Liver (tissue), 8 donors: ENCODE measurements at regions not wholly inside any gene's neighbourhood (a gene's known extent, or its start where the extent isn't known, plus 50 kb on each side); places are given as distances from the start of the nearest gene placed in this dataset.
A peak's percentile ranks its signal among the peaks of the same experiment; 100 is the strongest.

Experiments
- DNase-seq: peaks from one replicate; pipeline ENCODE4 v3.0.0-alpha.2; 2017; ENCODE audit warnings: low spot score
- H3K27ac ChIP-seq, 2 donors: one replicate each; pipeline ENCODE4 v1.7.0; 2013; ENCODE audit warnings: inconsistent platforms in 2 of 2, low read length in 2 of 2, control low read depth in 1 of 2, low read depth in 1 of 2, mild to moderate bottlenecking in 1 of 2
- H3K27me3 ChIP-seq, 4 donors: one replicate each; pipeline versions ENCODE4 v1.6.1 to v1.7.0; 2013; ENCODE audit warnings: low read length in 3 of 4, inconsistent platforms in 1 of 4, mild to moderate bottlenecking in 1 of 4, moderate library complexity in 1 of 4; ENCODE audit not compliant: control insufficient read depth in 4 of 4, insufficient read depth in 4 of 4
- H3K36me3 ChIP-seq, 4 donors: one replicate each; pipeline versions ENCODE4 v1.6.1 to v1.7.0; 2013; ENCODE audit warnings: low read length in 3 of 4, mild to moderate bottlenecking in 3 of 4, low read depth in 1 of 4, moderate library complexity in 1 of 4; ENCODE audit not compliant: control insufficient read depth in 4 of 4, insufficient read depth in 3 of 4
- H3K4me1 ChIP-seq, 4 donors: one replicate each; pipeline versions ENCODE4 v1.6.1 to v1.7.0; 2013; ENCODE audit warnings: low read length in 3 of 4, mild to moderate bottlenecking in 3 of 4, moderate library complexity in 1 of 4; ENCODE audit not compliant: control insufficient read depth in 4 of 4, insufficient read depth in 4 of 4
- H3K4me3 ChIP-seq, 3 donors: one replicate each; pipeline versions ENCODE4 v1.6.1 to v1.7.0; 2013; ENCODE audit warnings: low read length in 3 of 3, control low read depth in 1 of 3, low read depth in 1 of 3, mild to moderate bottlenecking in 1 of 3
- H3K9ac ChIP-seq, 2 donors: one replicate each; pipeline ENCODE4 v1.7.0; 2013; ENCODE audit warnings: low read length in 2 of 2, mild to moderate bottlenecking in 2 of 2, moderate library complexity in 2 of 2, control low read depth in 1 of 2, low read depth in 1 of 2
- H3K9me3 ChIP-seq, 4 donors: one replicate each; pipeline versions ENCODE4 v1.6.1 to v1.7.0; 2013; ENCODE audit warnings: low read length in 3 of 4; ENCODE audit not compliant: control insufficient read depth in 4 of 4
- EGR1 ChIP-seq, 2 donors: IDR thresholded peaks; 2 replicates each; pipeline ENCODE4 v1.6.1; 2016 to 2018; ENCODE audit warnings: antibody characterized with exemption in 2 of 2, low read depth in 2 of 2
- FOXA1 ChIP-seq: IDR thresholded peaks from 2 replicates; pipeline ENCODE4 v1.6.1; 2016; ENCODE audit warnings: antibody characterized with exemption
- FOXA2 ChIP-seq: IDR thresholded peaks from 2 replicates; pipeline ENCODE4 v1.6.1; 2016; ENCODE audit warnings: antibody characterized with exemption
- GABPA ChIP-seq, 2 donors: IDR thresholded peaks in 1 of 2; conservative IDR thresholded peaks in 1 of 2; 2 replicates each; pipeline ENCODE4 v1.6.1; 2016; ENCODE audit warnings: antibody characterized with exemption in 2 of 2, mild to moderate bottlenecking in 1 of 2, moderate library complexity in 1 of 2
- HNF4A ChIP-seq, 2 donors: conservative IDR thresholded peaks; 2 replicates each; pipeline ENCODE4 v1.6.1; 2016; ENCODE audit warnings: antibody characterized with exemption in 2 of 2, mild to moderate bottlenecking in 2 of 2
- HNF4G ChIP-seq: IDR thresholded peaks from 2 replicates; pipeline ENCODE4 v1.6.1; 2016; ENCODE audit warnings: antibody characterized with exemption
- MAX ChIP-seq: IDR thresholded peaks from 2 replicates; pipeline ENCODE4 v1.6.1; 2016; ENCODE audit warnings: antibody characterized with exemption
- NR2F2 ChIP-seq: IDR thresholded peaks from 2 replicates; pipeline ENCODE4 v1.6.1; 2016; ENCODE audit warnings: antibody characterized with exemption
- RAD21 ChIP-seq, 2 donors: IDR thresholded peaks; 2 replicates each; pipeline ENCODE4 v1.6.1; 2016; ENCODE audit warnings: antibody characterized with exemption in 2 of 2, mild to moderate bottlenecking in 2 of 2
- REST ChIP-seq: IDR thresholded peaks from 2 replicates; pipeline ENCODE4 v1.6.1; 2016; ENCODE audit warnings: antibody characterized with exemption, mild to moderate bottlenecking
- RXRA ChIP-seq, 2 donors: IDR thresholded peaks; 2 replicates each; pipeline ENCODE4 v1.6.1; 2017 to 2018; ENCODE audit warnings: antibody characterized with exemption in 2 of 2, mild to moderate bottlenecking in 1 of 2
- SP1 ChIP-seq: IDR thresholded peaks from 2 replicates; pipeline ENCODE4 v1.6.1; 2018; ENCODE audit warnings: antibody characterized with exemption, mild to moderate bottlenecking
- TAF1 ChIP-seq: conservative IDR thresholded peaks from 2 replicates; pipeline ENCODE4 v1.6.1; 2016; ENCODE audit warnings: antibody characterized with exemption, mild to moderate bottlenecking
- YY1 ChIP-seq: IDR thresholded peaks from 2 replicates; pipeline ENCODE4 v1.6.1; 2016; ENCODE audit warnings: antibody characterized with exemption, mild to moderate bottlenecking
- WGBS: extraction: QIAGEN DNeasy Blood & Tissue Kit; methylation state at CpG from one replicate; pipeline ENCODE4 v1.1.7; 2013; 5-methylcytosine and 5-hydroxymethylcytosine counted together
- TF ChIP-seq, protein P1 (sequence below): IDR thresholded peaks from 2 replicates; pipeline ENCODE4 v1.6.1; 2016; ENCODE audit warnings: antibody characterized with exemption
- TF ChIP-seq, protein P2 (sequence below): fragments of 150-350 bp; IDR thresholded peaks from 2 replicates; pipeline ENCODE4 v1.5.1; 2017; ENCODE audit warnings: improper control_type of control experiment, low read depth, low read length; ENCODE audit not compliant: missing input control
- donor health status: healthy.
- donor health status: healthy.
- donor health status: healthy.
- donor health status: healthy.
- donor health status: healthy.

GRCh38 chr1:182126272-182126800 is 64.8 kb upstream of the ZNF648 start:
- Histone ChIP-seq H3K27ac (no peak overlapping the region), H3K9me3 (no peaks in the 10 kb centered on the region), H3K36me3 (no peaks in the 10 kb centered on the region), H3K27me3 (no peaks in the 10 kb centered on the region), H3K9ac (no peak overlapping the region), H3K4me1 (no peaks in the 10 kb centered on the region), H3K4me3 (no peak overlapping the region)
- 86% methylated on average over 2 of the region's 2 CpGs for WGBS
- DNase-seq, result peak; percentile 50
- no peak for TF ChIP-seq RXRA (IDR thresholded peaks at IDR 0.05)
- TF ChIP-seq REST, result no peak
- TF ChIP-seq HNF4A (conservative IDR thresholded peaks at IDR 0.05), result peak in 1 of 2 donors; percentile 20
- no peak for TF ChIP-seq HNF4G

GRCh38 chr1:182122913-182123260 is 61.4 kb upstream of the ZNF648 start:
- Histone ChIP-seq H3K4me3 (no peak overlapping the region), H3K9ac (no peak overlapping the region), H3K36me3 (no peaks in the 10 kb centered on the region), H3K27me3 (no peaks in the 10 kb centered on the region), H3K4me1 (peaks cover 0 to 10% (median 5%) of the 10 kb centered on the region in 4 donors), H3K9me3 (no peaks in the 10 kb centered on the region), H3K27ac (no peak overlapping the region)
- no peak for DNase-seq
- TF ChIP-seq YY1 (no peak), SP1 (no peak)

- Histone ChIP-seq H3K27me3 (no peaks in the 10 kb centered on the region), H3K9me3 (no peaks in the 10 kb centered on the region), H3K9ac (no peak overlapping the region), H3K4me3 (no peak overlapping the region), H3K4me1 (peaks cover 0 to 10% (median 5%) of the 10 kb centered on the region in 4 donors), H3K36me3 (no peaks in the 10 kb centered on the region), H3K27ac (no peak overlapping the region)
- no peak for DNase-seq
- 97% methylated on average over 1 of the region's 1 CpG for WGBS
- TF ChIP-seq GABPA (IDR thresholded peaks at IDR 0.05 in 1 of 2, conservative IDR thresholded peaks at IDR 0.05 in 1 of 2) (no peak), YY1 (no peak), EGR1 (IDR thresholded peaks at IDR 0.05; ENCODE audit: low read depth in 2 of 2) (no peak), RAD21 (IDR thresholded peaks at IDR 0.05) (no peak), TAF1 (no peak), REST (no peak), FOXA1 (no peak), FOXA2 (no peak), SP1 (no peak), HNF4A (conservative IDR thresholded peaks at IDR 0.05) (no peak), HNF4G (no peak), RXRA (IDR thresholded peaks at IDR 0.05) (no peak), MAX (no peak), NR2F2 (no peak)
- TF ChIP-seq, protein P1, sequence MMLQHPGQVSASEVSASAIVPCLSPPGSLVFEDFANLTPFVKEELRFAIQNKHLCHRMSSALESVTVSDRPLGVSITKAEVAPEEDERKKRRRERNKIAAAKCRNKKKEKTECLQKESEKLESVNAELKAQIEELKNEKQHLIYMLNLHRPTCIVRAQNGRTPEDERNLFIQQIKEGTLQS, result no peak
- TF ChIP-seq, protein P2, sequence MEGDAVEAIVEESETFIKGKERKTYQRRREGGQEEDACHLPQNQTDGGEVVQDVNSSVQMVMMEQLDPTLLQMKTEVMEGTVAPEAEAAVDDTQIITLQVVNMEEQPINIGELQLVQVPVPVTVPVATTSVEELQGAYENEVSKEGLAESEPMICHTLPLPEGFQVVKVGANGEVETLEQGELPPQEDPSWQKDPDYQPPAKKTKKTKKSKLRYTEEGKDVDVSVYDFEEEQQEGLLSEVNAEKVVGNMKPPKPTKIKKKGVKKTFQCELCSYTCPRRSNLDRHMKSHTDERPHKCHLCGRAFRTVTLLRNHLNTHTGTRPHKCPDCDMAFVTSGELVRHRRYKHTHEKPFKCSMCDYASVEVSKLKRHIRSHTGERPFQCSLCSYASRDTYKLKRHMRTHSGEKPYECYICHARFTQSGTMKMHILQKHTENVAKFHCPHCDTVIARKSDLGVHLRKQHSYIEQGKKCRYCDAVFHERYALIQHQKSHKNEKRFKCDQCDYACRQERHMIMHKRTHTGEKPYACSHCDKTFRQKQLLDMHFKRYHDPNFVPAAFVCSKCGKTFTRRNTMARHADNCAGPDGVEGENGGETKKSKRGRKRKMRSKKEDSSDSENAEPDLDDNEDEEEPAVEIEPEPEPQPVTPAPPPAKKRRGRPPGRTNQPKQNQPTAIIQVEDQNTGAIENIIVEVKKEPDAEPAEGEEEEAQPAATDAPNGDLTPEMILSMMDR, result no peak
These were observed 60.9 kb upstream of the ZNF648 start for GRCh38 chr1:182122256-182122912.
